ENCODE measurements at regions not wholly inside any gene's neighbourhood (a gene's known extent, or its start where the extent isn't known, plus 50 kb on each side); places are given as distances from the start of the nearest gene placed in this dataset.
"Not testable (repeated sequence)": the region's sequence is repeated elsewhere in the genome, so short reads cannot be mapped to it uniquely, and the experiment has no call there.

DNA sequence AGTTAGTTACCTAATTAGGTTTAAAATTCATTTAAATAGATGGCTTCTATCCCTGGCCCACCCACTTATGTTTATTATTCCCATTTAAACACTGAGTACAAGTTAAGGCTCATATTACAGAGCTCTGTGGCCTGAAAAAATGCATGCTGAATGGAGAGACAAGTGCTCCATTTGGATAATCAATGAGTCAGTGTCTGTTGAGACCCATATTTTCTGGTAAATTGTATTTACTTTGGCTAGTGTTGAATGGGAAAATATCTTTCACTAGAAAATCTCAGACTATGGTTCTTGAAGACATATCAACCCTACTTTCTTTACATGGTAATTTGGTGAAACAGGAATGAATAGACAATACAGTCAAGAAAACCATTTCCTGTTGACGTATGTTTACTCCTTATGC, 356.0 kb downstream of the S1PR1 start (continued):
- TF ChIP-seq, protein P1, sequence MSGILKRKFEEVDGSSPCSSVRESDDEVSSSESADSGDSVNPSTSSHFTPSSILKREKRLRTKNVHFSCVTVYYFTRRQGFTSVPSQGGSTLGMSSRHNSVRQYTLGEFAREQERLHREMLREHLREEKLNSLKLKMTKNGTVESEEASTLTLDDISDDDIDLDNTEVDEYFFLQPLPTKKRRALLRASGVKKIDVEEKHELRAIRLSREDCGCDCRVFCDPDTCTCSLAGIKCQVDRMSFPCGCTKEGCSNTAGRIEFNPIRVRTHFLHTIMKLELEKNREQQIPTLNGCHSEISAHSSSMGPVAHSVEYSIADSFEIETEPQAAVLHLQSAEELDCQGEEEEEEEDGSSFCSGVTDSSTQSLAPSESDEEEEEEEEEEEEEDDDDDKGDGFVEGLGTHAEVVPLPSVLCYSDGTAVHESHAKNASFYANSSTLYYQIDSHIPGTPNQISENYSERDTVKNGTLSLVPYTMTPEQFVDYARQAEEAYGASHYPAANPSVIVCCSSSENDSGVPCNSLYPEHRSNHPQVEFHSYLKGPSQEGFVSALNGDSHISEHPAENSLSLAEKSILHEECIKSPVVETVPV (CRISPR knock-in tag; IDR thresholded peaks at IDR 0.05), result no peak
- TF ChIP-seq RARB (CRISPR knock-in tag; IDR thresholded peaks at IDR 0.05) (no peak), CSDC2 (CRISPR knock-in tag; IDR thresholded peaks at IDR 0.05) (no peak), BACH2 (CRISPR knock-in tag; IDR thresholded peaks at IDR 0.05; ENCODE audit: borderline replicate concordance) (no peak), ZNF70 (CRISPR knock-in tag; IDR thresholded peaks at IDR 0.05) (no peak), TCF4 (CRISPR knock-in tag; IDR thresholded peaks at IDR 0.05; ENCODE audit: borderline replicate concordance) (no peak), GLIS3 (CRISPR knock-in tag; IDR thresholded peaks at IDR 0.05) (no peak), ESRRG (CRISPR knock-in tag; IDR thresholded peaks at IDR 0.05) (no peak)
- TF ChIP-seq, protein P2, sequence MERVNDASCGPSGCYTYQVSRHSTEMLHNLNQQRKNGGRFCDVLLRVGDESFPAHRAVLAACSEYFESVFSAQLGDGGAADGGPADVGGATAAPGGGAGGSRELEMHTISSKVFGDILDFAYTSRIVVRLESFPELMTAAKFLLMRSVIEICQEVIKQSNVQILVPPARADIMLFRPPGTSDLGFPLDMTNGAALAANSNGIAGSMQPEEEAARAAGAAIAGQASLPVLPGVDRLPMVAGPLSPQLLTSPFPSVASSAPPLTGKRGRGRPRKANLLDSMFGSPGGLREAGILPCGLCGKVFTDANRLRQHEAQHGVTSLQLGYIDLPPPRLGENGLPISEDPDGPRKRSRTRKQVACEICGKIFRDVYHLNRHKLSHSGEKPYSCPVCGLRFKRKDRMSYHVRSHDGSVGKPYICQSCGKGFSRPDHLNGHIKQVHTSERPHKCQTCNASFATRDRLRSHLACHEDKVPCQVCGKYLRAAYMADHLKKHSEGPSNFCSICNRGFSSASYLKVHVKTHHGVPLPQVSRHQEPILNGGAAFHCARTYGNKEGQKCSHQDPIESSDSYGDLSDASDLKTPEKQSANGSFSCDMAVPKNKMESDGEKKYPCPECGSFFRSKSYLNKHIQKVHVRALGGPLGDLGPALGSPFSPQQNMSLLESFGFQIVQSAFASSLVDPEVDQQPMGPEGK (CRISPR knock-in tag; IDR thresholded peaks at IDR 0.05; ENCODE audit: borderline replicate concordance), result peak; percentile 33; the same call in 1 of the 2 replicates
- TF ChIP-seq, protein P3, sequence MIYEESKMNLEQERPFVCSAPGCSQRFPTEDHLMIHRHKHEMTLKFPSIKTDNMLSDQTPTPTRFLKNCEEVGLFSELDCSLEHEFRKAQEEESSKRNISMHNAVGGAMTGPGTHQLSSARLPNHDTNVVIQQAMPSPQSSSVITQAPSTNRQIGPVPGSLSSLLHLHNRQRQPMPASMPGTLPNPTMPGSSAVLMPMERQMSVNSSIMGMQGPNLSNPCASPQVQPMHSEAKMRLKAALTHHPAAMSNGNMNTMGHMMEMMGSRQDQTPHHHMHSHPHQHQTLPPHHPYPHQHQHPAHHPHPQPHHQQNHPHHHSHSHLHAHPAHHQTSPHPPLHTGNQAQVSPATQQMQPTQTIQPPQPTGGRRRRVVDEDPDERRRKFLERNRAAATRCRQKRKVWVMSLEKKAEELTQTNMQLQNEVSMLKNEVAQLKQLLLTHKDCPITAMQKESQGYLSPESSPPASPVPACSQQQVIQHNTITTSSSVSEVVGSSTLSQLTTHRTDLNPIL (CRISPR knock-in tag; IDR thresholded peaks at IDR 0.05; ENCODE audit: low read depth), result peak; percentile 47; the same call in 1 of the 2 replicates

DNA sequence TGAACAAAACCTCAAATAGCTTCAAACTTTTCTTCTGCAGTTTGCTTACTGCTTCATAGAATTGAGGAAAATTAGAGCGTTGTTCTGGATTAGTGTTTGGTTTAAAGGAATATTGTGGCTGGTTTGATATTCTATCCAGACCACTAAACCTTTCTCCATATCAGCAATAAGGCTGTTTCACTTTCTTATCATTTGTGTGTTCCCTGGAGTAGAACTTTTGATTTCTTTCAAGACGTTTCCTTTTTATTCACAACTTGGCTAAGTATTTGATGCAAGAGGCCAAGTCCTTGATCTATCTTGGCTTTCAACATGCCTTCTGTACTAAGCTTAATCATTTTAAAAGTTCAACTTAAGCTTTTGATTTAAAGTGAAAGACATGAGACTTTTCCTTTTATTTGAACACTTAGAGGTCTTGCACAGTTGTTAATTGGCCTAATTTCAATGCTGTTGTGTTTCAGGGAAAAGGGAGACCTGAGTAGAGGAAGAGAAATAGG, 359.1 kb downstream of the S1PR1 start:
- no peak for ATAC-seq
- TF ChIP-seq CSDC2 (CRISPR knock-in tag; IDR thresholded peaks at IDR 0.05), result no peak
- TF ChIP-seq, protein P2 (CRISPR knock-in tag; IDR thresholded peaks at IDR 0.05; ENCODE audit: borderline replicate concordance), result no peak
- no peak for TF ChIP-seq ZNF565 (CRISPR knock-in tag; conservative IDR thresholded peaks at IDR 0.05; ENCODE audit: low read depth)
- no peak for TF ChIP-seq GLIS3 (CRISPR knock-in tag; IDR thresholded peaks at IDR 0.05)
- TF ChIP-seq OSR1 (CRISPR knock-in tag; IDR thresholded peaks at IDR 0.05), result no peak
- no peak for TF ChIP-seq RARB (CRISPR knock-in tag; IDR thresholded peaks at IDR 0.05)

DNA sequence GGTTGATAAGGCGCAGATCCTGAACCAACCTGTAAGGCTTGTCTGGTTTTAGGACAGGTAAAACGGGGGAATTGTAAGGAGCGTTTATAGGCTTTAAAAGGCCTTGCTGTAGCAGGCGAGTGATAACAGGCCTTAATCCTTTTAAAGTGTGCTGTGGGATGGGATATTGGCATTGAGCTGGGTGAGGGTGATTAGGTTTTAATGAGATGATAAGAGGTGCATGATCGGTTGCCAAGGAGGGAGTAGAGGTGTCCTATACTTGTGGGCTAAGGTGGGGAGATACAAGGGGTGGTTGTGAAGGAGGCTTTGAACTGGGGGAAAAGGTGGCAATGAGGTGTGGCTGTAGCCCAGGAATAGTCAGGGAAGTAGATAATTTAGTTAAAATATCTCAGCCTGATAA, 363.8 kb downstream of the S1PR1 start:
- not testable (repeated sequence) for ATAC-seq

DNA sequence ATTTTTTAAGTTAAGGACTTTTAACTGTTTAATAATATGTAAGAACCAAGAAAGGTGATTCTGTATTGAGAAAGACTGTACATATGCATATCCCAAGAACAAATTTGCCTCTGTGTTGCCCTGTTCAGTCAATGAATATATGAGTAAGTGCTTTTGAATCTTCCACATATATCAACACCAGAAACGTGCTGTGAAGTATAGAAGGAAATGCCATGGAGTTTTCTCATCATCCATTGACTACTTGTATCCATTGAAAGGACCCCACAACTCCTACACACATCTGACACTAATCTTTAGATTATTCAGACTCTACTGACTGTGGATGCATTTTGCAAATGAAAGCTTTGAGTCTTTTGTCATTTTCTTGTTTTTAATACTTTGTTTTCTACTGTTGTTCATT, 366.9 kb downstream of the S1PR1 start:
- ATAC-seq, result no peak
- TF ChIP-seq ZFP3 (CRISPR knock-in tag; IDR thresholded peaks at IDR 0.05) (no peak), TOX (CRISPR knock-in tag; IDR thresholded peaks at IDR 0.05; ENCODE audit: borderline replicate concordance) (no peak), ZNF70 (CRISPR knock-in tag; IDR thresholded peaks at IDR 0.05) (no peak), PPARA (CRISPR knock-in tag; IDR thresholded peaks at IDR 0.05; ENCODE audit: borderline replicate concordance) (no peak), ZC3H10 (CRISPR knock-in tag; IDR thresholded peaks at IDR 0.05) (no peak), ESRRG (CRISPR knock-in tag; IDR thresholded peaks at IDR 0.05) (no peak), CSDC2 (CRISPR knock-in tag; IDR thresholded peaks at IDR 0.05) (no peak), RARB (CRISPR knock-in tag; IDR thresholded peaks at IDR 0.05) (no peak), OSR1 (CRISPR knock-in tag; IDR thresholded peaks at IDR 0.05) (no peak), ARNTL (CRISPR knock-in tag; IDR thresholded peaks at IDR 0.05; ENCODE audit: borderline replicate concordance, low read depth) (no peak), ZFP30 (CRISPR knock-in tag; IDR thresholded peaks at IDR 0.05) (no peak), ZNF565 (CRISPR knock-in tag; conservative IDR thresholded peaks at IDR 0.05; ENCODE audit: low read depth) (no peak)
- TF ChIP-seq, protein P4, sequence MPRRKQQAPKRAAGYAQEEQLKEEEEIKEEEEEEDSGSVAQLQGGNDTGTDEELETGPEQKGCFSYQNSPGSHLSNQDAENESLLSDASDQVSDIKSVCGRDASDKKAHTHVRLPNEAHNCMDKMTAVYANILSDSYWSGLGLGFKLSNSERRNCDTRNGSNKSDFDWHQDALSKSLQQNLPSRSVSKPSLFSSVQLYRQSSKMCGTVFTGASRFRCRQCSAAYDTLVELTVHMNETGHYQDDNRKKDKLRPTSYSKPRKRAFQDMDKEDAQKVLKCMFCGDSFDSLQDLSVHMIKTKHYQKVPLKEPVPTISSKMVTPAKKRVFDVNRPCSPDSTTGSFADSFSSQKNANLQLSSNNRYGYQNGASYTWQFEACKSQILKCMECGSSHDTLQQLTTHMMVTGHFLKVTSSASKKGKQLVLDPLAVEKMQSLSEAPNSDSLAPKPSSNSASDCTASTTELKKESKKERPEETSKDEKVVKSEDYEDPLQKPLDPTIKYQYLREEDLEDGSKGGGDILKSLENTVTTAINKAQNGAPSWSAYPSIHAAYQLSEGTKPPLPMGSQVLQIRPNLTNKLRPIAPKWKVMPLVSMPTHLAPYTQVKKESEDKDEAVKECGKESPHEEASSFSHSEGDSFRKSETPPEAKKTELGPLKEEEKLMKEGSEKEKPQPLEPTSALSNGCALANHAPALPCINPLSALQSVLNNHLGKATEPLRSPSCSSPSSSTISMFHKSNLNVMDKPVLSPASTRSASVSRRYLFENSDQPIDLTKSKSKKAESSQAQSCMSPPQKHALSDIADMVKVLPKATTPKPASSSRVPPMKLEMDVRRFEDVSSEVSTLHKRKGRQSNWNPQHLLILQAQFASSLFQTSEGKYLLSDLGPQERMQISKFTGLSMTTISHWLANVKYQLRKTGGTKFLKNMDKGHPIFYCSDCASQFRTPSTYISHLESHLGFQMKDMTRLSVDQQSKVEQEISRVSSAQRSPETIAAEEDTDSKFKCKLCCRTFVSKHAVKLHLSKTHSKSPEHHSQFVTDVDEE (CRISPR knock-in tag; IDR thresholded peaks at IDR 0.05), result no peak
- TF ChIP-seq, protein P3 (CRISPR knock-in tag; IDR thresholded peaks at IDR 0.05; ENCODE audit: low read depth), result no peak
- TF ChIP-seq, protein P2 (CRISPR knock-in tag; IDR thresholded peaks at IDR 0.05; ENCODE audit: borderline replicate concordance), result no peak
- TF ChIP-seq, protein P5, sequence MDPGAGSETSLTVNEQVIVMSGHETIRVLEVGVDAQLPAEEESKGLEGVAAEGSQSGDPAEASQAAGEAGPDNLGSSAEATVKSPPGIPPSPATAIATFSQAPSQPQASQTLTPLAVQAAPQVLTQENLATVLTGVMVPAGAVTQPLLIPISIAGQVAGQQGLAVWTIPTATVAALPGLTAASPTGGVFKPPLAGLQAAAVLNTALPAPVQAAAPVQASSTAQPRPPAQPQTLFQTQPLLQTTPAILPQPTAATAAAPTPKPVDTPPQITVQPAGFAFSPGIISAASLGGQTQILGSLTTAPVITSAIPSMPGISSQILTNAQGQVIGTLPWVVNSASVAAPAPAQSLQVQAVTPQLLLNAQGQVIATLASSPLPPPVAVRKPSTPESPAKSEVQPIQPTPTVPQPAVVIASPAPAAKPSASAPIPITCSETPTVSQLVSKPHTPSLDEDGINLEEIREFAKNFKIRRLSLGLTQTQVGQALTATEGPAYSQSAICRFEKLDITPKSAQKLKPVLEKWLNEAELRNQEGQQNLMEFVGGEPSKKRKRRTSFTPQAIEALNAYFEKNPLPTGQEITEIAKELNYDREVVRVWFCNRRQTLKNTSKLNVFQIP (CRISPR knock-in tag; IDR thresholded peaks at IDR 0.05; ENCODE audit: borderline replicate concordance, low read depth), result no peak
